ENCODE measurements at regions not wholly inside any gene's neighbourhood (a gene's known extent, or its start where the extent isn't known, plus 50 kb on each side); places are given as distances from the start of the nearest gene placed in this dataset.

GRCh38 chr10:90587081-90587491, 270.8 kb downstream of the HTR7 start:
- Histone ChIP-seq H4K20me1 (ENCODE audit: control insufficient read depth, extremely low read depth, insufficient read depth, low read length) (no peaks in the 10 kb centered on the region), H3K36me3 (ENCODE audit: control insufficient read depth, insufficient read depth, low read length) (no peaks in the 10 kb centered on the region), H3K27ac (ENCODE audit: insufficient read depth, low read length) (no peak overlapping the region), H3K4me1 (ENCODE audit: control insufficient read depth, extremely low read depth, insufficient read depth, low read length) (peaks cover 2% of the 10 kb centered on the region), H3K27me3 (ENCODE audit: control insufficient read depth, insufficient read depth, low read length) (no peaks in the 10 kb centered on the region), H2AFZ (ENCODE audit: low read length) (no peak overlapping the region), H3K9ac (ENCODE audit: insufficient read depth, low read length) (no peak overlapping the region), H3K9me3 (ENCODE audit: control insufficient read depth, insufficient read depth, low read depth, low read length) (no peaks in the 10 kb centered on the region), H3K4me2 (ENCODE audit: extremely low read depth, insufficient read depth, low read length) (no peak overlapping the region), H3K79me2 (ENCODE audit: control insufficient read depth, insufficient read depth, low read length) (no peaks in the 10 kb centered on the region), H3K4me3 (replicated peaks in 1 of 4; ENCODE audit: control extremely low read depth in 1 of 4, insufficient read depth in 1 of 4, low read depth in 3 of 4, low read length in 4 of 4) (no peak overlapping the region)
- TF ChIP-seq EZH2 (IDR thresholded peaks at IDR 0.05; ENCODE audit: low read length, missing control alignments) (no peak), CTCF (conservative IDR thresholded peaks at IDR 0.05 in 1 of 2, IDR thresholded peaks at IDR 0.05 in 1 of 2; ENCODE audit: low read depth in 1 of 2, low read length in 2 of 2) (no peak)
- peak; percentile 66 to 96 for DNase-seq (ENCODE audit: low read depth in 2 of 2)

GRCh38 chr10:90587561-90587960, 270.3 kb downstream of the HTR7 start:
- Histone ChIP-seq H3K36me3 (ENCODE audit: control insufficient read depth, insufficient read depth, low read length) (no peaks in the 10 kb centered on the region), H3K27me3 (ENCODE audit: control insufficient read depth, insufficient read depth, low read length) (no peaks in the 10 kb centered on the region), H4K20me1 (ENCODE audit: control insufficient read depth, extremely low read depth, insufficient read depth, low read length) (no peaks in the 10 kb centered on the region), H3K9me3 (ENCODE audit: control insufficient read depth, insufficient read depth, low read depth, low read length) (no peaks in the 10 kb centered on the region), H3K4me3 (replicated peaks in 1 of 4; ENCODE audit: control extremely low read depth in 1 of 4, insufficient read depth in 1 of 4, low read depth in 3 of 4, low read length in 4 of 4) (no peak overlapping the region), H2AFZ (ENCODE audit: low read length) (no peak overlapping the region), H3K79me2 (ENCODE audit: control insufficient read depth, insufficient read depth, low read length) (no peaks in the 10 kb centered on the region), H3K27ac (ENCODE audit: insufficient read depth, low read length) (no peak overlapping the region), H3K4me1 (ENCODE audit: control insufficient read depth, extremely low read depth, insufficient read depth, low read length) (peaks cover 2% of the 10 kb centered on the region), H3K4me2 (ENCODE audit: extremely low read depth, insufficient read depth, low read length) (no peak overlapping the region), H3K9ac (ENCODE audit: insufficient read depth, low read length) (no peak overlapping the region)
- TF ChIP-seq CTCF (conservative IDR thresholded peaks at IDR 0.05 in 1 of 2, IDR thresholded peaks at IDR 0.05 in 1 of 2; ENCODE audit: low read depth in 1 of 2, low read length in 2 of 2) = no peak
- TF ChIP-seq EZH2 (IDR thresholded peaks at IDR 0.05; ENCODE audit: low read length, missing control alignments) = no peak
- no peak for DNase-seq (ENCODE audit: low read depth in 2 of 2)

GRCh38 chr10:90588222-90588621, 269.6 kb downstream of the HTR7 start:
- TF ChIP-seq CTCF (conservative IDR thresholded peaks at IDR 0.05 in 1 of 2, IDR thresholded peaks at IDR 0.05 in 1 of 2; ENCODE audit: low read depth in 1 of 2, low read length in 2 of 2) = no peak
- TF ChIP-seq EZH2 (IDR thresholded peaks at IDR 0.05; ENCODE audit: low read length, missing control alignments) = no peak
- H3K4me2 ChIP-seq (ENCODE audit: extremely low read depth, insufficient read depth, low read length) = no peak overlapping the region

More at GRCh38 chr10:90588222-90588621, 269.6 kb downstream of the HTR7 start:
- no peak overlapping the region for H3K9ac ChIP-seq (ENCODE audit: insufficient read depth, low read length)
- no peaks in the 10 kb centered on the region for H4K20me1 ChIP-seq (ENCODE audit: control insufficient read depth, extremely low read depth, insufficient read depth, low read length)
- H2AFZ ChIP-seq (ENCODE audit: low read length) = no peak overlapping the region
- no peak overlapping the region for H3K27ac ChIP-seq (ENCODE audit: insufficient read depth, low read length)
- peaks cover 2% of the 10 kb centered on the region for H3K4me1 ChIP-seq (ENCODE audit: control insufficient read depth, extremely low read depth, insufficient read depth, low read length)
- no peak overlapping the region for H3K4me3 ChIP-seq (replicated peaks in 1 of 4; ENCODE audit: control extremely low read depth in 1 of 4, insufficient read depth in 1 of 4, low read depth in 3 of 4, low read length in 4 of 4)
- no peaks in the 10 kb centered on the region for H3K9me3 ChIP-seq (ENCODE audit: control insufficient read depth, insufficient read depth, low read depth, low read length)
- DNase-seq (ENCODE audit: low read depth in 2 of 2) = no peak
- no peaks in the 10 kb centered on the region for H3K79me2 ChIP-seq (ENCODE audit: control insufficient read depth, insufficient read depth, low read length)
- H3K27me3 ChIP-seq (ENCODE audit: control insufficient read depth, insufficient read depth, low read length) = no peaks in the 10 kb centered on the region
- no peaks in the 10 kb centered on the region for H3K36me3 ChIP-seq (ENCODE audit: control insufficient read depth, insufficient read depth, low read length)

Data from fibroblast of lung (primary cell).